GM13977 (cell line): ENCODE measurements at regions not wholly inside any gene's neighbourhood (a gene's known extent, or its start where the extent isn't known, plus 50 kb on each side); places are given as distances from the start of the nearest gene placed in this dataset.

ENCODE experiments used
- DNase-seq: peaks from one replicate; pipeline ENCODE4 v3.0.0; 2012; ENCODE audit warnings: low spot score
- in situ Hi-C: fragments of 300-500 bp; cut with MboI; formaldehyde crosslinking; loops from one replicate; pipeline ENCODE4 v1.12.0; 2022; ENCODE audit warnings: low sequenced_read_pairs, low pct_unique_long_range_greater_than_20kb, mixed read lengths, inconsistent platforms; ENCODE audit not compliant: unreplicated experiment
- TF ChIP-seq, protein P1 (sequence below): IDR thresholded peaks from 2 replicates; pipeline ENCODE4 v1.5.1; 2012; ENCODE audit warnings: mild to moderate bottlenecking, control low read depth; ENCODE audit not compliant: insufficient read depth; ENCODE audit errors: extremely low read depth, missing control alignments

DNA sequence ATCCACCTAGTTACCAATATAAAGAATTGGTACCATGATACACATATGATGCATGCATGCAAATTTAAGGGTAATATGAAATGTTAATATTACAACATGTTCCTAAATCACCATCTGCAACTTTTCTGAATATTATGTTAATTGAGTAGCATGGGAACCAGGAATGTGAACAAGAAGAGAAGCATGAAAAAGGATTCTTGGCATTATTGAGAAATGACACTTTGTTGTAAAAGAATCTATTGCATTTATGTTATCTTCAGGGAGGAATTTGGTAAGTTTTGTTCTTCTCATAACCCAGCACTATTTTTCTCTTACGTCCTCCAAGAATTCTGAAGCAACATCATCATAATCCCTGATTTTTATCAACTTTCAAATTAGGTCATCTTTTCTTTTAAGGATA, 159.9 kb upstream of the SLC25A13 start:
- TF ChIP-seq, protein P1, sequence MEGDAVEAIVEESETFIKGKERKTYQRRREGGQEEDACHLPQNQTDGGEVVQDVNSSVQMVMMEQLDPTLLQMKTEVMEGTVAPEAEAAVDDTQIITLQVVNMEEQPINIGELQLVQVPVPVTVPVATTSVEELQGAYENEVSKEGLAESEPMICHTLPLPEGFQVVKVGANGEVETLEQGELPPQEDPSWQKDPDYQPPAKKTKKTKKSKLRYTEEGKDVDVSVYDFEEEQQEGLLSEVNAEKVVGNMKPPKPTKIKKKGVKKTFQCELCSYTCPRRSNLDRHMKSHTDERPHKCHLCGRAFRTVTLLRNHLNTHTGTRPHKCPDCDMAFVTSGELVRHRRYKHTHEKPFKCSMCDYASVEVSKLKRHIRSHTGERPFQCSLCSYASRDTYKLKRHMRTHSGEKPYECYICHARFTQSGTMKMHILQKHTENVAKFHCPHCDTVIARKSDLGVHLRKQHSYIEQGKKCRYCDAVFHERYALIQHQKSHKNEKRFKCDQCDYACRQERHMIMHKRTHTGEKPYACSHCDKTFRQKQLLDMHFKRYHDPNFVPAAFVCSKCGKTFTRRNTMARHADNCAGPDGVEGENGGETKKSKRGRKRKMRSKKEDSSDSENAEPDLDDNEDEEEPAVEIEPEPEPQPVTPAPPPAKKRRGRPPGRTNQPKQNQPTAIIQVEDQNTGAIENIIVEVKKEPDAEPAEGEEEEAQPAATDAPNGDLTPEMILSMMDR = no peak
- DNase-seq = no peak
- in situ Hi-C loops = no loop called here

DNA sequence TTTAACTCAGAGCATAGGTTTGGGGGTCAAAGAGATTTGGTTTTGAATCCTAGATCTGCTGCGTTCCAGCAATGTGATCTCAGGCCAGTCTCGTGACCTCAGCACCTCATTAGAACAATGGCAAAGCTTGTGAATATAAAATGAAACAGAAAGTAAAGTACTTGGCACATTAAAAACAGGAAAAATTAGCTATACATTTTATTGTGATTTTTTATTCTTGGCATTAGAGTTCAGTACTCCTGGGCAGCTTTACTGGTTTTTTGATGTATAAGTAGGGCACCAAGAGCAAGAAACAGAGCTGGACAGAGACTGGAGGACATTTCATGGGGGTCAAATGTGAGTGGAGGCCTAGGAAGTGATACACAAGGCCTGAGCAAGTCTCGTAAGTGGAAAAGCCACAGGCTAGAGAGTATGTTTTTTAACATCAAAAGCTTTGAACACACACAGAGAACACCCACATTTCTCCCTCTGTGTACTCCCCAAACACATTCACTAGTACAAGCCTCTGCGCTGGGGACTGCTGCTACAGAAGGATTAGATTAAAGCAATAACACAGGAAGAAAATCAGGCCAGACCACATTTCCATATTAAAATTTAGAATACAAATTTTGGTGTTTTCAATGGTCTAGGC, 157.2 kb upstream of the SLC25A13 start:
- TF ChIP-seq, protein P1 = no peak
- in situ Hi-C loops = no loop called here
- no peak for DNase-seq

DNA sequence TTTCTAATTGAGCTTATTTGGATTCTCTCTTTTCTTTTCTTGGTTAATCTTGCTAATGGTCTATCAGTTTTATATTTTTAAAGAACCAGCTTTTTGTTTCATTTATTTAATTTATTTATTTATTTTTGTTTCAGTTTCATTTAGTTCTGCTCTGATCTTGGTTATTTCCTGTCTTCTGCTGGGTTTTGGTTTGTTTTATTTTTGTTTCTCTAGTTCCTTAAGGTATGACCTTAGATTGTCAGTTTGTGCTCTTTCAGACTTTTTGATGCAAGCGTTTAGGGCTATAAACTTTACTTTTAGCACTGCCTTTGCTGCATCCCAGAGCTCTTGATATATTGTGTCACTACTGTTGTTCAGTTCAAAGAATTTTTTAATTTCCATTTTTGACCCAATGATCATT, 149.7 kb upstream of the SLC25A13 start:
- DNase-seq = no peak
- TF ChIP-seq, protein P1 = no peak
- in situ Hi-C loops = no loop called here

DNA sequence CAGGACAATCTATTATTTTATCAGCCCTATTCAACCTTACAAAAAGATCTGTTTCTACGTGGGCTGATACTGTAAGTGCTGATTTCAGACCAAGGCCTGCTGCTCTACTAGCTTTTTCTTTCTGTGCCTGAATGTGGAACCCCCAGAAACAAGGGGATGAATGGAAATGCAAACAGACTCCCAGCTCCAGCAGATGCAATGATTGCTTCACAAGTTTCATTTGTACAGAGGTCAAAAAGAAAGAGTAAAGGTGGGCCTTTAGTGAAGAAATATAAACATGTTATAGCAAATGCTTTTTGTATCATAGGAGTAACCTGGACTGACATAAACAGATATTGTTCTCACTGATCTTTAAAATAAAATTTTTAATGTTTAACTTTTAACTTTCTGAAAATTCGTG, 130.2 kb upstream of the SLC25A13 start:
- no peak for DNase-seq

DNA sequence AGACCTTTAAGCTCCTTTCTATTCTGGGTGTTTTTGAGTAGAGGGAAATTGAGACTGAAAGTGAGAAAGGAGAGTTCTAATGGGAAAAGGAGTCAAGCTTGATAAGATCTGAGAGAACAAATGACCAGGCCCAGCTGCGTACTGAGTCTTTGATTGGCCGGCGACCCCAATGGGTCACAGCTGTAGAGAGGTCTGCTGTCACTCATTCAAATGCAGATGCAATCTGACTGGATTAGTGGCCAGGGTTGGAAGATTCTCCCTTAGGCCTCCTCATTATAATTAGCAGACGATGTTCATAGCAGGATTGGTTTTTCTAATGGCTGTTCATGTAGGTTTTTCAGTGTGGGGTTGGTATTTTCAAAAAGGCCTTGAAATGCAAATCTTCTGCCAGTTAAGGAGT, 127.2 kb upstream of the SLC25A13 start:
- TF ChIP-seq, protein P1 = no peak
- no peak for DNase-seq
- in situ Hi-C loops = no loop called here

More for the DNA sequence above, 130.2 kb upstream of the SLC25A13 start:
- TF ChIP-seq, protein P1 = no peak
- in situ Hi-C loops = no loop called here

DNA sequence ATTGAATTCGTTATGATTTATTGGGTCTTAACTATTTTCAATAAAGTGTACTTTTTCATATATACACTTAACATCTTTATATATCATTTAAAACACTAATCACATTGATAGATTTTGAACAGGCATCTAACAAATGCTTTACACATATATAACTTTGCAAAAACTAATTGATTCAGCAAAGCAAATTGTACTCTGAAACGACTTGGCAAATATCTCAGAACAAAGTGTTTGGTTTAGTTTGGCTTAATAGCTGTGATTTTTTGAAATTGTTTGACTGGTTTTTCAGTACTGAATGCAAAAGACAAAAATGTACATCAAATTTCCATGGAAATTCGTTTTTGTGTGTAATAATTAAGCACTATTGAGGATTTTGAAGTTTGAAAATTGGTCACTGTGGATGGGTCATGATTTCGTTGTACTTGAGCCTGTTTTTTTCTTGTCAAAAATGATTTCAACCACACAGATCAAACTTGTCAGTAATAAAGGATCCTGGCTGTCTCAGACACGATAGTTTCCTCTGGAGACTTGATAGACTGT, 125.3 kb upstream of the SLC25A13 start:
- no peak for DNase-seq
- in situ Hi-C loops = no loop called here
- TF ChIP-seq, protein P1 = no peak
